SK-N-MC (cell line): ENCODE measurements at regions not wholly inside any gene's neighbourhood (a gene's known extent, or its start where the extent isn't known, plus 50 kb on each side); places are given as distances from the start of the nearest gene placed in this dataset.
"Not testable (repeated sequence)": the region's sequence is repeated elsewhere in the genome, so short reads cannot be mapped to it uniquely, and the experiment has no call there.

Source experiments
- DNase-seq: peaks from one replicate; pipeline ENCODE4 v3.0.0-alpha.2; 2011; ENCODE audit warnings: low read depth, low spot score
- H3K27ac ChIP-seq: fragments of 200-600 bp; sonication (generic); 2 replicates; pipeline ENCODE4 v1.5.1; 2016; ENCODE audit warnings: mixed run types
- H3K36me3 ChIP-seq: fragments of 200-600 bp; sonication (generic); 2 replicates; pipeline ENCODE4 v1.6.1; 2017; ENCODE audit warnings: antibody characterized with exemption, low read length, mixed read lengths; ENCODE audit not compliant: insufficient read depth
- H3K4me3 ChIP-seq: fragments of 200-600 bp; sonication (generic); 2 replicates; pipeline ENCODE4 v1.5.1; 2016
- H3K9ac ChIP-seq: fragments of 200-600 bp; sonication (generic); 2 replicates; pipeline ENCODE4 v1.8.0; 2017; ENCODE audit warnings: mixed run types, mixed read lengths; ENCODE audit not compliant: insufficient read length
- H3K9me3 ChIP-seq: fragments of 200-600 bp; sonication (generic); 2 replicates; pipeline ENCODE4 v1.6.1; 2017; ENCODE audit warnings: low read depth, mild to moderate bottlenecking, antibody characterized with exemption, low read length, moderate library complexity, mixed read lengths
- EZH2 ChIP-seq: fragments of 200-600 bp; sonication (generic); IDR thresholded peaks from one replicate; pipeline ENCODE4 v1.6.1; 2017; ENCODE audit warnings: antibody characterized with exemption
- FOXP2 ChIP-seq: optimal IDR thresholded peaks from 2 replicates; pipeline ENCODE3; 2011; ENCODE audit warnings: mild to moderate bottlenecking, moderate library complexity; ENCODE audit not compliant: insufficient read depth; ENCODE audit errors: extremely low read length, control extremely low read depth
- POLR2AphosphoS5 ChIP-seq: IDR thresholded peaks from 2 replicates; pipeline ENCODE4 v1.6.1; 2012; ENCODE audit warnings: mild to moderate bottlenecking, low read depth, low read length, borderline replicate concordance

- no peaks in the 10 kb centered on the region for H3K36me3 ChIP-seq
- no peak for DNase-seq
Measured at GRCh38 chr3:6421666-6422445, 439.1 kb upstream of the GRM7 start.

GRCh38 chr3:6425289-6425820 lies 435.6 kb upstream of the GRM7 start:
- Histone ChIP-seq H3K27ac (no peak overlapping the region), H3K36me3 (no peaks in the 10 kb centered on the region), H3K9me3 (no peaks in the 10 kb centered on the region), H3K4me3 (no peak overlapping the region), H3K9ac (no peak overlapping the region)
- DNase-seq = no peak
- no peak for TF ChIP-seq FOXP2

More at GRCh38 chr3:6421666-6422445, 439.1 kb upstream of the GRM7 start:
- Histone ChIP-seq H3K4me3 (no peak overlapping the region), H3K9ac (no peak overlapping the region), H3K27ac (no peak overlapping the region), H3K9me3 (no peaks in the 10 kb centered on the region)
- TF ChIP-seq FOXP2 (no peak), EZH2 (no peak), POLR2AphosphoS5 (no peak)

- not testable (repeated sequence) for H3K9me3 ChIP-seq, H3K9ac ChIP-seq, H3K27ac ChIP-seq, H3K4me3 ChIP-seq, H3K36me3 ChIP-seq, DNase-seq
Measured at GRCh38 chr3:6428276-6428675, 432.6 kb upstream of the GRM7 start.

GRCh38 chr3:6435951-6436350 lies 425.0 kb upstream of the GRM7 start:
- H3K36me3 ChIP-seq = no peaks in the 10 kb centered on the region
- no peak overlapping the region for H3K9ac ChIP-seq
- H3K9me3 ChIP-seq = no peaks in the 10 kb centered on the region
- DNase-seq = no peak
- no peak overlapping the region for H3K27ac ChIP-seq
- no peak for TF ChIP-seq FOXP2
- TF ChIP-seq EZH2 = no peak
- no peak for TF ChIP-seq POLR2AphosphoS5
- no peak overlapping the region for H3K4me3 ChIP-seq

- Histone ChIP-seq H3K9me3 (no peaks in the 10 kb centered on the region), H3K9ac (no peak overlapping the region), H3K36me3 (no peaks in the 10 kb centered on the region), H3K27ac (no peak overlapping the region), H3K4me3 (no peak overlapping the region)
- TF ChIP-seq EZH2 (no peak), FOXP2 (no peak), POLR2AphosphoS5 (no peak)
- DNase-seq = no peak
Measured at GRCh38 chr3:6437631-6438030, 423.3 kb upstream of the GRM7 start.

GRCh38 chr3:6438031-6438430 lies 422.9 kb upstream of the GRM7 start:
- no peak overlapping the region for H3K4me3 ChIP-seq
- no peak overlapping the region for H3K9ac ChIP-seq
- H3K9me3 ChIP-seq = no peaks in the 10 kb centered on the region
- TF ChIP-seq EZH2 (no peak), FOXP2 (no peak), POLR2AphosphoS5 (no peak)
- no peaks in the 10 kb centered on the region for H3K36me3 ChIP-seq
- no peak for DNase-seq
- H3K27ac ChIP-seq = no peak overlapping the region

GRCh38 chr3:6439226-6439625 lies 421.7 kb upstream of the GRM7 start:
- DNase-seq = no peak
- no peak overlapping the region for H3K4me3 ChIP-seq
- H3K36me3 ChIP-seq = no peaks in the 10 kb centered on the region
- TF ChIP-seq EZH2 (no peak), POLR2AphosphoS5 (no peak)
- no peaks in the 10 kb centered on the region for H3K9me3 ChIP-seq
- no peak overlapping the region for H3K27ac ChIP-seq
- no peak overlapping the region for H3K9ac ChIP-seq

- DNase-seq = no peak
- Histone ChIP-seq H3K27ac (no peak overlapping the region), H3K36me3 (no peaks in the 10 kb centered on the region), H3K4me3 (no peak overlapping the region), H3K9ac (no peak overlapping the region), H3K9me3 (no peaks in the 10 kb centered on the region)
- no peak for TF ChIP-seq EZH2
- TF ChIP-seq FOXP2 = no peak
- TF ChIP-seq POLR2AphosphoS5 = no peak
Measured at GRCh38 chr3:6439824-6440223, 421.1 kb upstream of the GRM7 start.

- Histone ChIP-seq H3K36me3 (no peaks in the 10 kb centered on the region), H3K4me3 (no peak overlapping the region), H3K27ac (no peak overlapping the region), H3K9ac (no peak overlapping the region), H3K9me3 (no peaks in the 10 kb centered on the region)
- TF ChIP-seq EZH2 (no peak), FOXP2 (no peak), POLR2AphosphoS5 (no peak)
- no peak for DNase-seq
Measured at GRCh38 chr3:6444888-6445658, 415.8 kb upstream of the GRM7 start.
